ENCODE measurements at regions not wholly inside any gene's neighbourhood (a gene's known extent, or its start where the extent isn't known, plus 50 kb on each side); places are given as distances from the start of the nearest gene placed in this dataset.

- no peak for DNase-seq (ENCODE audit: low read depth)
Observed at GRCh38 chr9:79962150-79962549, 390.4 kb downstream of the TLE4 start.

- peak; percentile 7 for DNase-seq (ENCODE audit: low read depth)
Observed at GRCh38 chr9:79955300-79955699, 383.5 kb downstream of the TLE4 start.

- no peak for DNase-seq (ENCODE audit: low read depth)
Observed at GRCh38 chr9:79953908-79954307, 382.1 kb downstream of the TLE4 start.

- no peak for DNase-seq (ENCODE audit: low read depth)
Observed at GRCh38 chr9:79952401-79952800, 380.6 kb downstream of the TLE4 start.

GRCh38 chr9:79946712-79947111 lies 374.9 kb downstream of the TLE4 start:
- DNase-seq (ENCODE audit: low read depth) = peak; percentile 12

GRCh38 chr9:79945495-79945894 lies 373.7 kb downstream of the TLE4 start:
- DNase-seq (ENCODE audit: low read depth) = peak; percentile 42

- DNase-seq (ENCODE audit: low read depth) = peak; percentile 19
Observed at GRCh38 chr9:79945016-79945415, 373.3 kb downstream of the TLE4 start.

GRCh38 chr9:79940919-79941318 lies 369.2 kb downstream of the TLE4 start:
- no peak for DNase-seq (ENCODE audit: low read depth)

GRCh38 chr9:79939819-79940218 lies 368.1 kb downstream of the TLE4 start:
- peak; percentile 3 for DNase-seq (ENCODE audit: low read depth)

- no peak for DNase-seq (ENCODE audit: low read depth)
Observed at GRCh38 chr9:79936336-79936735, 364.6 kb downstream of the TLE4 start.

- no peak for DNase-seq (ENCODE audit: low read depth)
Observed at GRCh38 chr9:79929285-79929684, 357.5 kb downstream of the TLE4 start.

- DNase-seq (ENCODE audit: low read depth) = no peak
Observed at GRCh38 chr9:79928661-79929223, 357.0 kb downstream of the TLE4 start.

GRCh38 chr9:79925326-79925725 lies 353.6 kb downstream of the TLE4 start:
- DNase-seq (ENCODE audit: low read depth) = no peak

GRCh38 chr9:79924836-79925235 lies 353.1 kb downstream of the TLE4 start:
- DNase-seq (ENCODE audit: low read depth) = no peak

- DNase-seq (ENCODE audit: low read depth) = no peak
Observed at GRCh38 chr9:79917421-79917820, 345.7 kb downstream of the TLE4 start.

GRCh38 chr9:79913867-79914266 lies 342.1 kb downstream of the TLE4 start:
- no peak for DNase-seq (ENCODE audit: low read depth)

GRCh38 chr9:79912318-79913070 lies 340.7 kb downstream of the TLE4 start:
- peak; percentile 59 for DNase-seq (ENCODE audit: low read depth)

- no peak for DNase-seq (ENCODE audit: low read depth)
Observed at GRCh38 chr9:79911724-79912123, 340.0 kb downstream of the TLE4 start.

- peak; percentile 70 for DNase-seq (ENCODE audit: low read depth)
Observed at GRCh38 chr9:79902825-79903600, 331.2 kb downstream of the TLE4 start.

GRCh38 chr9:79900754-79901153 lies 329.0 kb downstream of the TLE4 start:
- DNase-seq (ENCODE audit: low read depth) = no peak

GRCh38 chr9:79896390-79896980 lies 324.7 kb downstream of the TLE4 start:
- peak; percentile 93 for DNase-seq (ENCODE audit: low read depth)

GRCh38 chr9:79895232-79895631 lies 323.5 kb downstream of the TLE4 start:
- peak; percentile 81 for DNase-seq (ENCODE audit: low read depth)
